EL (cell line): ENCODE measurements at regions not wholly inside any gene's neighbourhood (a gene's known extent, or its start where the extent isn't known, plus 50 kb on each side); places are given as distances from the start of the nearest gene placed in this dataset.

ENCODE experiments used
- DNase-seq: peaks from one replicate; pipeline ENCODE4 v3.0.0-alpha.2; 2016

DNA sequence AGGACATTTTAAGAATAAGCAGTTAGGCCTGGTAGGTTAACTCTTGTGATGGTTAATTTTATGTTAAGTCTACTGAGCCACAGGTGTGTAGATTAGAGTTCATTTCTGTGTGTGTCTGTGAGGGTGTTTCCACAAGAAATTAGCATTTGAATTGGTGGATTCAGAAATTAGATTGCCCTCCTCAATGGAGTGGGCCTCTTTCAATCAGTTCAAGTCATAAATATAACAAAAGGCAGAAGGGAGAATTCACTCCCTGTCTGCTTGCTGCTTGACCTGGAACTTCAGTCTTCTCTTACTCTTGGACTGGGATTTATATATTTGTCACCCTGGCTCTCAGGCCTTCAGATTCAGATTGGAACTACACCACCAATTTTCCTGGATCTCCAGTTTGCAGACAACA, 55.3 kb upstream of the POM121L12 start:
- DNase-seq: no peak

DNA sequence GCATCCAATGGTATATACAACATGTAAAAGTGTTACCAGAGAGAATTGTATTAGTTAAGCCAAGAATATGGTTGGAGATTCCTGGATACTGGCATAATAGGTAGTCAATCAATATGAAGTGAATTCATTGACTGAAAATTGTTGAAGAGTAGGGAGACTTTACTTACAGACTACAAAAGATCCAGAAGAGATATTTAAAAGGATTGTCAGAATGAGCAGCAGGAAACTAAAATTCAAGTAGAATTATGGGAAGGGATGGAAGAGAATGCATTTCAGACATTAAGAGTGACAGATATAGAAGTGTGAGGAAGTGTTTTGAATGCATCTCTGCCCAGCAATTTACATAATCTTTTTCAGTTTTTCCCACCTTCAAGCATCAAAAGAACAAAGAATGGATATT, 62.3 kb upstream of the POM121L12 start:
- no peak for DNase-seq

DNA sequence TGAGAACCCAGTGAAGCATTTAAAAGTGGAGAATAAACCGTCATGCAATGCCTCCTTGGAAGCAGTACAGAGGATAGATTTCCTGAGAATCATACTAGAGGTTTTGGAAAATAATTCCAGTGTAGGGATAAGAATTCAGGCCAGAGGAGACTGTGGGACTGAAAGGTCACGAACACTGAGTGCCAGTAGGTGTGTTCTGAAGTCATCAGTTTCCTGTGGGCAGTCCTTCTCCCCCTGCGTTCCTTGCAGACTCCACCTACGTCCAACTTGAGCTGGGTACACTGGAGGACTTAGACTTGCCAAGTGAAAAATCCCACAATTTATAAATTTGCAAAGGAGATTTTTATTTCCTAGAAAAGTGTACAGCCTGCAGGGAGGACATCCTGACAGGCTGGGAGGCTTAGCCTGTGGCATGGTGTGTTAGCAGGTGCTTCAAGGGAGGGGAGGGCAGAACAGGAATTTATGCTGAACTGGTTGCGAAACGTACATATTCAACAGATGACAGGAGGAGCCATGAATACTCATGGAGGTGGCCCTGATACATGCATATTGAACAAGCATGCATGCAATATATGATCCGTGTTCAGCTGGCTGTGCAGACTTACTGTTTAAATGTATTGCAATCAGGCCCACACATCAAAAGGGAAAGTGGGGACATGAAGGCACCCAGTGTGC, 72.9 kb upstream of the POM121L12 start:
- no peak for DNase-seq

GRCh38 chr7:52961084-52961483, 74.3 kb upstream of the POM121L12 start:
- no peak for DNase-seq

DNA sequence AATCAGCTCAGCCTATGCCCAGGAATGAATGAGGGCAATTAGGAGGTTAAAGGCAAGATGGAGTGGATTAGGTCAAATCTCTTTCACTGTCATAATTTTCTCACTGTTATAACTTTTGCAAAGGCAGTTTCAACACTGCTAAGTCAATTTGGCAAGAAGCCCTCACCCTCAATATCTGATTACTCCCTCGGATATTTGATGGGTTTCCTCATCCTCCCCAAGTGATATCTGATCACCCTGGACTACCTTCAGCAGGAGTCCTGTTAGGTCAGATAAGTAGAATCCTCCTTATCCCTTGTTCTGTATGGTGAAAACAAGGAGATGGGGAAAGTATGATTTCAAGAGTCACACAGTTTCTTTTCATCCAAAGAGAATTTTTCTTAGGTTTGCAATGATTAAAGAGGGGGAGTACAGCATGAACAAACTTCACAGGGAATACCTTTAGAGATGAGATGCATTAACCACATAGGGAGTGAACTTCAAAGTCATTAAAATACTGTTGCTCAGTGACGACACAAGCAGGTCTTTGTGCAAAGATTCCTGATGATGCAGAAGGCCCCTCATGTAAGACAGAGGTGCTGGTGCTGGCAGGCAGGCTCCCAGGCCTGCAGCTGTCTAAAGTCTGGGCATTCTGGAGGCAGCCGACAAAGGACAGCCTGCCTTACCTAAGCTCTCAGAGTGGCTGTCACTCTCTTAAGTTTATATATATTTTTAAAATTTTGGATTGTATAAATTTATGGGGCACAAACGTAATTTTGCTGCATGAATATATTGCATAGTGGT, 75.4 kb upstream of the POM121L12 start:
- no peak for DNase-seq

GRCh38 chr7:52959336-52959735, 76.1 kb upstream of the POM121L12 start:
- DNase-seq: no peak

GRCh38 chr7:52958621-52959140, 76.8 kb upstream of the POM121L12 start:
- DNase-seq: no peak

DNA sequence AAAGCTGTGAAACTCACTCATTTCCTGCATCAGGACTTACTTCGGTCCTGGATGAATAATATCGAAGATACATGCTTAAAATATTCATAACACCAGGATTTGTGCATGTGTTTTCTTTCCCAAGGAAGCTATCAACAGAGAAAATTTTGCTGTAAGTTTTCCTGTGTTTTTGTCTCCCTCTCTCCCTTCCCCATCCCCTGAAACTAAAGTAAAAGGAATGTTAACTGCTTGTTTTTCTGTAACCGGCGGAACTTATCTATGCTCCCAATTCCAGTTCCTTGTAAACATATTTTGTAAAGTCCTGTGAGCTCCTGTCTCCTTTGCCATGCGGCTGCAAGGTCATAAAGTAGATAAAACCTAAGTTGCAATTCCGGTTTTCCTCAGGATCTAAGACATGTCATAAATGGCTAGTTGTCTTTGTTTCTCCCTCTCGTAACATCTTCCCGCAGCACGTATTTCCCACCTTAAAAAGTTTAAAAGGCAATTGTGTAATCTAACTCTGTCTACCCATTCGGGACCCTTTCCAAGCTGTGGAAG, 79.0 kb upstream of the POM121L12 start:
- DNase-seq: no peak

GRCh38 chr7:52955522-52955921, 79.9 kb upstream of the POM121L12 start:
- no peak for DNase-seq

DNA sequence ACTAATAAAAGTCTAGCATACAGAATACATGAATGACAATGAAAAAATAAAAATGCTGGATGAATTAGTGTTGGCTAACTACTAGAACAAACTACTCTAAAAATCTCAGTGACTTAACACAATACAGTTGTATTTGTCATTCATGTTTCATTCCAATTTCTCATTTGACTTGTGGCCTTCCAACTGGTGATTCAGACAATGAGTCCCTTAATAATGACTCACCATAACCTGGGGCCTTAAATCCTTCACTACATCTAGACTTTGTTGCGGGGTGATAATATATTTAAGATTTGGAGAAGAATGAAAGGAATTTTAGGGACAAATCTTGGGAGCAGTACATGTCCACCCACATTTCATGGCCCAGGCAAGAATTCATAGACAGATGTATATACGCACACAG, 90.5 kb upstream of the POM121L12 start:
- no peak for DNase-seq

- DNase-seq: no peak
These were observed 95.0 kb upstream of the POM121L12 start for GRCh38 chr7:52940481-52940880.

GRCh38 chr7:52938455-52939133, 96.8 kb upstream of the POM121L12 start:
- DNase-seq: no peak

GRCh38 chr7:52936750-52937149, 98.7 kb upstream of the POM121L12 start:
- DNase-seq: no peak

GRCh38 chr7:52928591-52928990, 106.8 kb upstream of the POM121L12 start:
- no peak for DNase-seq

- DNase-seq: no peak
These were observed 110.1 kb upstream of the POM121L12 start for GRCh38 chr7:52925332-52925731.

DNA sequence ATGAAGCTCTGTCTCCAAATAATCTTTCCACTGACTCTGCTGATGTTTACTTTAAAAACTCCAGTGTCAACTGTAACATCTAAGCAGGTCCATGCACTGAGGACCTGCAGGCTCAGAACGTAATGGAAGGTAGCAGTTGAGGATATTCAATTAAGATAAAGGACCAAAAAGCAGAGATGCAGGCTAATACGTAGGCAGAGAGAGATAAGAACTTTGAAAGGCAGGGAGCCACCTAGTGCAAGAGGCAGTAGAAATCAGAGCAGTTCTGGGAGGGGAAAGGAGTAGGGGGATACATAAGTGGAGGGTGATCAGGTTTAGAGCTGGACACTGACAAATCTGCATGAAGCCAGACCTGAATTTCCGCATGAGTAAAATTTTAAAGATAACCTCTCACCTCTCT, 114.5 kb upstream of the POM121L12 start:
- DNase-seq: no peak

DNA sequence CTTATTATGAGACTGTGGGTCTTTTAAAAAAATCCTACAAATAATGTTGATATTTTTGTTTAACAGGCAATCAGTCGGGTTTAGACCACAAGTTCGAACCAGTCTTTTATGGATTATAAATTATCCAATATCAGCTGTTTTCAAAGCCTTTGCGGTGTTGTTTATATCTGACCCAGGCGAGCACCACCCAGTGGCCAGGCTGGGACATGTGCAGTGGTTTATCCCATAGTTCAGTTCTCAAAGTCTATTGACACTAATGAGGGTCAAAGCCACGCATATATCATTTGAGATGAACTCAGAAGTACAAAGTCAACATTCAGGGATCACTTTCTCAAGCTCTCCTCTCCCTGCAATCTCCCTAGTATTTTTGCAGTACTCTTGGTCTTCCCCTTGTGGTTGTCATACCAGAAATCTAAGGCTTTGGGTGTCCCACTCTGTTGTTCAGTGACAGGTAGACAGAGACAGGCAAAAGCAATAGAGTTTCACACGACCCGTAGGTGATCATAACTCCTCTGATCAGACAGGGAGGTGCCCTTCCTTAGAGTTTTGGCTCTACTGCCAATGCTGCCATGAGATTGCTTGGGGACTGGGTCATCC, 117.4 kb upstream of the POM121L12 start:
- DNase-seq: no peak

DNA sequence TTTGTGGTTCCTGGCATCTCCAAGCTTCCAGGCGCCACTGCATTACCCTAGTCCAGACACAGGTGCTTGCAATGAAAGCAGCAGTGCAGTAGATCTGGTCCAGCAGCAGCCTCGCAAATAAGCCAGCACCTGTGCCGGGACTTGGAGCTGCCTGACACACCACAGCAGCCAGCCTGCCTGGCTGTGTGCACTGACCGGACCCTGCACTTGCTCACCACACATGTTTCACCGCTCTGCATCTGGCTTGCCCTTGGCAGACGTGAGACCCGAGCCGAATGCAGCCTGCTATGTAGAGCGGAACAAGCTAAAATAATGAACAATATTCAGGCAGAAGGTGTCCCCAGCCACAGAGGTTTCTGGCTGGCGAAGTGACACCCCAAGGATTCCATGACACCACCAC, 123.6 kb upstream of the POM121L12 start:
- no peak for DNase-seq

GRCh38 chr7:52911326-52911725, 124.1 kb upstream of the POM121L12 start:
- no peak for DNase-seq

DNA sequence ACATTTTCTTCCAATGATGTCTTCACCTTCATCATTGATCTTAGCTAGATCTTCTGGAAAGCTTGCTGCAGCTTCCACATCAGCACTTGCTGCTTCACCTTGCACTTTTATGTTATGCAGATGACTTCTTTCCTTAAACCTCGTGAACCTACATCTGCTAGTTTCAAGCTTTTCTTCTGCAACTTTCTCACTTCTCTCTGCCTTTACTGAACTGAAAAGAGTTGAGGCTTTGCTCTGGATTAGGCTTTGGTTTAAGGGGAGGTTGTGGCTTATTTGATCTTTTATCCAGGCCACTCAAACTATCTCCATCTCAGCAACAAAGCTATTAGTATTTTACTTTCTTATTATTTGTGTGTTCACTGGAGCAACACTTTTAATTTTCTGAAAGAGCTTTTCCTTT, 125.5 kb upstream of the POM121L12 start:
- no peak for DNase-seq

GRCh38 chr7:52909131-52909530, 126.3 kb upstream of the POM121L12 start:
- no peak for DNase-seq

DNA sequence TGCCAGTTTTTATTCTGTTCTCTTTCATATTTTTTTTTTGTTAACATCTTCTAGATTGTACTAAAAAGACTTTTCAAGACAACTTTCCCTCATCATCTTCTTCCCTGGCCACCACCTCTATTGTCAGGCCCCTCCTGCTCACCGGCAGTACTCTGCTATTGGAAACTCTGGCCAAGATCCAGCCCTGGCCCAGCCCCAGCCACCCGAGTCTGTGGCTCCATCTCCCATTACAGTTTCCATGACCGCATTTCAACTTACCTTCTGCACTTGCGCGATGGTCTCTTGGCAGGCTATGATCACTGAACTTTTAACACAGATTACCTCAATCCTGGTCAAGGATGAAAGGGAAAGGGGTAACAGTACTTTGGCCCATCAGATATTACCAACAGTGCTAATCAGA, 137.7 kb upstream of the POM121L12 start:
- DNase-seq: no peak

- DNase-seq: no peak
These were observed 138.1 kb upstream of the POM121L12 start for GRCh38 chr7:52897288-52897687.
